Effector CD4-positive, alpha-beta T cell (primary cell): ENCODE measurements at regions not wholly inside any gene's neighbourhood (a gene's known extent, or its start where the extent isn't known, plus 50 kb on each side); places are given as distances from the start of the nearest gene placed in this dataset.
"Not testable (repeated sequence)": the region's sequence is repeated elsewhere in the genome, so short reads cannot be mapped to it uniquely, and the experiment has no call there.

ENCODE experiments used
- DNase-seq: peaks from one replicate; pipeline ENCODE4 v3.0.0-alpha.2; 2020

- DNase-seq = no peak
These were observed 1033.0 kb downstream of the CDH11 start for GRCh38 chr16:64088838-64089237.

GRCh38 chr16:64085296-64085695, 1036.6 kb downstream of the CDH11 start:
- DNase-seq = no peak

GRCh38 chr16:64084706-64085105, 1037.2 kb downstream of the CDH11 start:
- DNase-seq = no peak

- DNase-seq = no peak
These were observed 1038.3 kb downstream of the CDH11 start for GRCh38 chr16:64083428-64084129.

- DNase-seq = no peak
These were observed 1044.6 kb downstream of the CDH11 start for GRCh38 chr16:64077242-64077641.

- no peak for DNase-seq
These were observed 1047.2 kb downstream of the CDH11 start for GRCh38 chr16:64074706-64075105.

GRCh38 chr16:64072131-64072730, 1049.6 kb downstream of the CDH11 start:
- not testable (repeated sequence) for DNase-seq

GRCh38 chr16:64065523-64065922, 1056.3 kb downstream of the CDH11 start:
- no peak for DNase-seq

- no peak for DNase-seq
These were observed 1060.2 kb downstream of the CDH11 start for GRCh38 chr16:64061621-64062020.

GRCh38 chr16:64060631-64061030, 1061.2 kb downstream of the CDH11 start:
- no peak for DNase-seq

- no peak for DNase-seq
These were observed 1063.2 kb downstream of the CDH11 start for GRCh38 chr16:64058685-64059084.

GRCh38 chr16:64051824-64052223, 1070.0 kb downstream of the CDH11 start:
- DNase-seq = no peak

GRCh38 chr16:64047878-64048277, 1074.0 kb downstream of the CDH11 start:
- DNase-seq = no peak

- DNase-seq = no peak
These were observed 1074.7 kb downstream of the CDH11 start for GRCh38 chr16:64047207-64047606.

- no peak for DNase-seq
These were observed 1086.5 kb downstream of the CDH11 start for GRCh38 chr16:64035337-64035736.

- DNase-seq = no peak
These were observed 1102.5 kb downstream of the CDH11 start for GRCh38 chr16:64019339-64019738.

GRCh38 chr16:64017796-64018195, 1104.1 kb downstream of the CDH11 start:
- no peak for DNase-seq

- DNase-seq = no peak
These were observed 1108.0 kb downstream of the CDH11 start for GRCh38 chr16:64013856-64014255.

- DNase-seq = no peak
These were observed 1109.7 kb downstream of the CDH11 start for GRCh38 chr16:64012166-64012565.

- no peak for DNase-seq
These were observed 1110.2 kb downstream of the CDH11 start for GRCh38 chr16:64011650-64012049.

GRCh38 chr16:64008131-64008530, 1113.7 kb downstream of the CDH11 start:
- DNase-seq = no peak

- no peak for DNase-seq
These were observed 1117.7 kb downstream of the CDH11 start for GRCh38 chr16:64004116-64004515.

GRCh38 chr16:63995025-63995424, 1126.8 kb downstream of the CDH11 start:
- DNase-seq = no peak

- no peak for DNase-seq
These were observed 1138.5 kb downstream of the CDH11 start for GRCh38 chr16:63983401-63983800.

- DNase-seq = no peak
These were observed 1139.1 kb downstream of the CDH11 start for GRCh38 chr16:63982741-63983140.
